H9 (cell line): ENCODE measurements at regions not wholly inside any gene's neighbourhood (a gene's known extent, or its start where the extent isn't known, plus 50 kb on each side); places are given as distances from the start of the nearest gene placed in this dataset.

Experiments used
- DNase-seq: peaks from one replicate; pipeline ENCODE4 v3.0.0-alpha.2; 2017
- H2AFZ ChIP-seq: one replicate; pipeline ENCODE4 v1.6.1; 2013; ENCODE audit warnings: mild to moderate bottlenecking, low read length, control low read depth, moderate library complexity
- H2AK5ac ChIP-seq: 2 replicates; pipeline ENCODE4 v1.6.1; 2013; ENCODE audit warnings: low read length, control low read depth, mixed read lengths; ENCODE audit not compliant: insufficient read length
- H2BK120ac ChIP-seq: one replicate; pipeline ENCODE4 v1.6.1; 2013; ENCODE audit warnings: low read depth, mild to moderate bottlenecking, low read length, control low read depth, inconsistent platforms; ENCODE audit not compliant: poor library complexity, severe bottlenecking
- H2BK12ac ChIP-seq: 2 replicates; pipeline ENCODE4 v1.6.1; 2013; ENCODE audit warnings: low read length, control low read depth, mixed read lengths, low read depth; ENCODE audit not compliant: insufficient read length
- H2BK15ac ChIP-seq: 2 replicates; pipeline ENCODE4 v1.6.1; 2013; ENCODE audit warnings: low read depth, low read length, control low read depth
- H2BK20ac ChIP-seq: one replicate; pipeline ENCODE4 v1.6.1; 2013; ENCODE audit warnings: low read depth, mild to moderate bottlenecking, low read length, control low read depth, inconsistent platforms; ENCODE audit not compliant: poor library complexity, severe bottlenecking
- H2BK5ac ChIP-seq: 2 replicates; pipeline ENCODE4 v1.6.1; 2013; ENCODE audit warnings: low read length, control low read depth, mixed read lengths; ENCODE audit not compliant: insufficient read length
- H3K14ac ChIP-seq: 2 replicates; pipeline ENCODE4 v1.6.1; 2013; ENCODE audit warnings: low read length, control low read depth; ENCODE audit not compliant: insufficient read depth
- H3K18ac ChIP-seq: 2 replicates; pipeline ENCODE4 v1.6.1; 2013; ENCODE audit warnings: low read depth, mild to moderate bottlenecking, mixed read lengths, low read length, control low read depth; ENCODE audit not compliant: insufficient read length
- H3K23ac ChIP-seq: 2 replicates; pipeline ENCODE4 v1.6.1; 2013; ENCODE audit warnings: low read length, control low read depth, mixed read lengths, low read depth; ENCODE audit not compliant: insufficient read length
- H3K23me2 ChIP-seq: 2 replicates; pipeline ENCODE4 v1.6.1; 2013; ENCODE audit warnings: low read depth, mild to moderate bottlenecking, mixed read lengths, low read length, control low read depth; ENCODE audit not compliant: insufficient read length, poor library complexity, severe bottlenecking
- H3K27ac ChIP-seq: 2 replicates; pipeline ENCODE4 v1.5.1; 2013; ENCODE audit warnings: low read length, control low read depth, mixed read lengths, low read depth; ENCODE audit not compliant: insufficient read length
- H3K27me3 ChIP-seq: 2 replicates; pipeline ENCODE4 v1.6.1; 2013; ENCODE audit warnings: low read length, control low read depth, inconsistent platforms; ENCODE audit not compliant: insufficient read depth
- H3K4ac ChIP-seq: 2 replicates; pipeline ENCODE4 v1.6.1; 2013; ENCODE audit warnings: low read depth, mild to moderate bottlenecking, control low read depth, inconsistent platforms, low read length, moderate library complexity
- H3K4me1 ChIP-seq: 2 replicates; pipeline ENCODE4 v1.6.1; 2013; ENCODE audit warnings: low read length, control low read depth, inconsistent platforms; ENCODE audit not compliant: insufficient read depth
- H3K4me2 ChIP-seq: 2 replicates; pipeline ENCODE4 v1.6.1; 2013; ENCODE audit warnings: low read length, control low read depth, mixed read lengths; ENCODE audit not compliant: insufficient read length, insufficient read depth
- H3K56ac ChIP-seq: 2 replicates; pipeline ENCODE4 v1.6.1; 2013; ENCODE audit warnings: low read depth, mild to moderate bottlenecking, mixed read lengths, low read length, control low read depth; ENCODE audit not compliant: insufficient read length
- H3K79me1 ChIP-seq: 2 replicates; pipeline ENCODE4 v1.6.1; 2013; ENCODE audit warnings: low read depth, mild to moderate bottlenecking, moderate library complexity, low read length, control low read depth, inconsistent platforms; ENCODE audit not compliant: insufficient read depth, poor library complexity, severe bottlenecking
- H3K79me2 ChIP-seq: 2 replicates; pipeline ENCODE4 v1.6.1; 2013; ENCODE audit warnings: low read length, control low read depth, inconsistent platforms; ENCODE audit not compliant: insufficient read depth
- H3K9ac ChIP-seq: 2 replicates; pipeline ENCODE4 v1.6.1; 2013; ENCODE audit warnings: low read length, control low read depth, mixed read lengths; ENCODE audit not compliant: insufficient read length; ENCODE audit errors: extremely low read depth
- H3K9me3 ChIP-seq: one replicate; pipeline ENCODE4 v1.6.1; 2013; ENCODE audit warnings: low read depth, low read length, inconsistent platforms; ENCODE audit not compliant: control insufficient read depth
- H3T11ph ChIP-seq: one replicate; pipeline ENCODE4 v1.6.1; 2013; ENCODE audit warnings: mild to moderate bottlenecking, low read length, control low read depth, inconsistent platforms
- H4K20me1 ChIP-seq: one replicate; pipeline ENCODE4 v1.6.1; 2013; ENCODE audit not compliant: control insufficient read depth, insufficient read length, insufficient read depth
- H4K5ac ChIP-seq: 2 replicates; pipeline ENCODE4 v1.6.1; 2013; ENCODE audit warnings: low read depth, mild to moderate bottlenecking, mixed read lengths, low read length, control low read depth; ENCODE audit not compliant: insufficient read length
- H4K8ac ChIP-seq: replicated peaks from 2 replicates; pipeline ENCODE4 v1.6.1; 2013; ENCODE audit warnings: low read length, control low read depth, mixed read lengths, low read depth; ENCODE audit not compliant: insufficient read length
- H4K91ac ChIP-seq: 2 replicates; pipeline ENCODE4 v1.6.1; 2013; ENCODE audit warnings: low read depth, mild to moderate bottlenecking, moderate library complexity, mixed read lengths, low read length, control low read depth; ENCODE audit not compliant: insufficient read length
- H3K27ac Mint-ChIP-seq, 3 experiments: 2 replicates in 2 of 3; 3 replicates in 1 of 3; pipeline ENCODE4 v1.8.0; 2020 to 2021; ENCODE audit warnings: mixed read lengths in 3 of 3, mild to moderate bottlenecking in 1 of 3, moderate library complexity in 1 of 3
- H3K27me3 Mint-ChIP-seq: 2 replicates; pipeline ENCODE4 v1.8.0; 2021; ENCODE audit warnings: low read depth, mild to moderate bottlenecking, moderate library complexity, mixed read lengths
- H3K36me3 Mint-ChIP-seq, 3 experiments: 2 replicates in 2 of 3; 3 replicates in 1 of 3; pipeline ENCODE4 v1.8.0; 2020 to 2021; ENCODE audit warnings: low read depth in 3 of 3, mixed read lengths in 3 of 3; ENCODE audit not compliant: insufficient read depth in 1 of 3
- H3K4me1 Mint-ChIP-seq, 2 experiments: 2 replicates each; pipeline ENCODE4 v1.8.0; 2020; ENCODE audit warnings: mixed read lengths in 2 of 2
- H3K4me3 Mint-ChIP-seq, 2 experiments: 2 replicates in 1 of 2; 3 replicates in 1 of 2; pipeline ENCODE4 v1.8.0; 2020 to 2021; ENCODE audit warnings: mild to moderate bottlenecking in 2 of 2, mixed read lengths in 2 of 2, moderate library complexity in 1 of 2
- H3K9me3 Mint-ChIP-seq, 2 experiments: 2 replicates in 1 of 2; 3 replicates in 1 of 2; pipeline ENCODE4 v1.8.0; 2020; ENCODE audit warnings: mild to moderate bottlenecking in 2 of 2, mixed read lengths in 2 of 2, moderate library complexity in 1 of 2
- WGBS: extraction: QIAGEN DNeasy Blood & Tissue Kit; methylation state at CpG from one replicate; pipeline ENCODE4 v1.1.7; 2013; ENCODE audit warnings: missing lambda C conversion rate, low lambda C conversion rate, mixed read lengths; ENCODE audit not compliant: insufficient read length; ENCODE audit errors: extremely low coverage; 5-methylcytosine and 5-hydroxymethylcytosine counted together
- TF ChIP-seq, protein P1 (sequence below): fragments of 200-600 bp; sonication (generic); conservative IDR thresholded peaks from 3 replicates; pipeline ENCODE4 v1.8.0; 2021; ENCODE audit warnings: antibody characterized with exemption, mild to moderate bottlenecking

DNA sequence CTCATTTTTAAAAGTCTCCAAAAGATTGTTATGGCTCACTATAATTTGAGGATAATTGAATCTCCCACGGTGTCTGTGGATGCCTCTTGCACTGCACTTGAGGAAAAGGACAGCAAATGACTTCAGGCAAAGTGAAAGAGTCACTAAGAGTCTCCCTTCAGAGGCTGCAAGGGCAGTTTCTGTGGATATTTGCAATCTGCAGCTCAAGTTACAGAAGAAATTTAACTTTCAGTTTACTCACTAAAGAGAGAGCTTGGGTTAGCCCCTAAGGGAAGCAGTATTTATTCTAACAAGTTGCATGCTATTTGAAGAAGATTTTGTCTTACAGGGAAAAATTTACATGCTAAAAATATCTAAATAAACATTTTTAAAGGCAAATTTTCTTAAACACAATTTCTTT is 912.0 kb upstream of the TENM3 start:
- Histone ChIP-seq H3K4me1 (peaks cover 3% of the 10 kb centered on the region; the same call in 1 of the 2 replicates), H4K91ac (no peak overlapping the region), H3K23ac (no peak overlapping the region), H3K56ac (no peak overlapping the region), H3K4ac (no peak overlapping the region), H4K20me1 (no peaks in the 10 kb centered on the region), H3K18ac (no peak overlapping the region), H3K79me2 (no peaks in the 10 kb centered on the region), H3K4me2 (no peak overlapping the region), H3K23me2 (no peaks in the 10 kb centered on the region), H2BK5ac (no peak overlapping the region), H2AFZ (no peak overlapping the region), H3K27ac (no peak overlapping the region), H4K5ac (no peak overlapping the region), H3K79me1 (no peaks in the 10 kb centered on the region), H2BK120ac (no peak overlapping the region), H3K9me3 (no peaks in the 10 kb centered on the region), H4K8ac (no peak overlapping the region), H3K14ac (no peak overlapping the region), H3K9ac (no peak overlapping the region), H2BK12ac (no peak overlapping the region), H2BK15ac (no peak overlapping the region), H3T11ph (no peak overlapping the region), H2BK20ac (no peak overlapping the region), H2AK5ac (no peak overlapping the region), H3K27me3 (no peaks in the 10 kb centered on the region)
- Mint-ChIP-seq H3K36me3 (peaks cover 0 to 5% (median 0%) of the 10 kb centered on the region in 3 experiments; a peak in 1 of 7 replicates), H3K27ac (no peak overlapping the region), H3K4me3 (no peak overlapping the region), H3K27me3 (no peaks in the 10 kb centered on the region; the same call in 1 of the 2 replicates), H3K9me3 (no peaks in the 10 kb centered on the region), H3K4me1 (peaks cover 6% of the 10 kb centered on the region in 2 experiments)
- TF ChIP-seq, protein P1, sequence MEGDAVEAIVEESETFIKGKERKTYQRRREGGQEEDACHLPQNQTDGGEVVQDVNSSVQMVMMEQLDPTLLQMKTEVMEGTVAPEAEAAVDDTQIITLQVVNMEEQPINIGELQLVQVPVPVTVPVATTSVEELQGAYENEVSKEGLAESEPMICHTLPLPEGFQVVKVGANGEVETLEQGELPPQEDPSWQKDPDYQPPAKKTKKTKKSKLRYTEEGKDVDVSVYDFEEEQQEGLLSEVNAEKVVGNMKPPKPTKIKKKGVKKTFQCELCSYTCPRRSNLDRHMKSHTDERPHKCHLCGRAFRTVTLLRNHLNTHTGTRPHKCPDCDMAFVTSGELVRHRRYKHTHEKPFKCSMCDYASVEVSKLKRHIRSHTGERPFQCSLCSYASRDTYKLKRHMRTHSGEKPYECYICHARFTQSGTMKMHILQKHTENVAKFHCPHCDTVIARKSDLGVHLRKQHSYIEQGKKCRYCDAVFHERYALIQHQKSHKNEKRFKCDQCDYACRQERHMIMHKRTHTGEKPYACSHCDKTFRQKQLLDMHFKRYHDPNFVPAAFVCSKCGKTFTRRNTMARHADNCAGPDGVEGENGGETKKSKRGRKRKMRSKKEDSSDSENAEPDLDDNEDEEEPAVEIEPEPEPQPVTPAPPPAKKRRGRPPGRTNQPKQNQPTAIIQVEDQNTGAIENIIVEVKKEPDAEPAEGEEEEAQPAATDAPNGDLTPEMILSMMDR: no peak
- no peak for DNase-seq
- no CpG with 5 or more reads among the region's 1 CpG for WGBS
